Esophagus squamous epithelium (tissue), 4 donors: ENCODE measurements at regions not wholly inside any gene's neighbourhood (a gene's known extent, or its start where the extent isn't known, plus 50 kb on each side); places are given as distances from the start of the nearest gene placed in this dataset.
"Not testable (repeated sequence)": the region's sequence is repeated elsewhere in the genome, so short reads cannot be mapped to it uniquely, and the experiment has no call there.

Experiments used
- POLR2A ChIP-seq, 4 donors: fragments of 450-650 bp; IDR thresholded peaks; one replicate each; pipeline ENCODE4 v1.6.1; 2017; ENCODE audit warnings: antibody characterized with exemption in 4 of 4, mild to moderate bottlenecking in 4 of 4, moderate library complexity in 3 of 4
- TF ChIP-seq, protein P1 (sequence below), 6 experiments: fragments of 450-650 bp in 4 of 6; fragments of 200-600 bp in 2 of 6; sonication (generic) in 2 of 6; IDR thresholded peaks; one replicate each; pipeline ENCODE4 v1.5.1; 2016 to 2019; ENCODE audit warnings: antibody characterized with exemption in 6 of 6, mild to moderate bottlenecking in 4 of 6, moderate library complexity in 4 of 6

GRCh38 chr7:19954166-19954565, 180.7 kb upstream of the TMEM196 start:
- TF ChIP-seq, protein P1, sequence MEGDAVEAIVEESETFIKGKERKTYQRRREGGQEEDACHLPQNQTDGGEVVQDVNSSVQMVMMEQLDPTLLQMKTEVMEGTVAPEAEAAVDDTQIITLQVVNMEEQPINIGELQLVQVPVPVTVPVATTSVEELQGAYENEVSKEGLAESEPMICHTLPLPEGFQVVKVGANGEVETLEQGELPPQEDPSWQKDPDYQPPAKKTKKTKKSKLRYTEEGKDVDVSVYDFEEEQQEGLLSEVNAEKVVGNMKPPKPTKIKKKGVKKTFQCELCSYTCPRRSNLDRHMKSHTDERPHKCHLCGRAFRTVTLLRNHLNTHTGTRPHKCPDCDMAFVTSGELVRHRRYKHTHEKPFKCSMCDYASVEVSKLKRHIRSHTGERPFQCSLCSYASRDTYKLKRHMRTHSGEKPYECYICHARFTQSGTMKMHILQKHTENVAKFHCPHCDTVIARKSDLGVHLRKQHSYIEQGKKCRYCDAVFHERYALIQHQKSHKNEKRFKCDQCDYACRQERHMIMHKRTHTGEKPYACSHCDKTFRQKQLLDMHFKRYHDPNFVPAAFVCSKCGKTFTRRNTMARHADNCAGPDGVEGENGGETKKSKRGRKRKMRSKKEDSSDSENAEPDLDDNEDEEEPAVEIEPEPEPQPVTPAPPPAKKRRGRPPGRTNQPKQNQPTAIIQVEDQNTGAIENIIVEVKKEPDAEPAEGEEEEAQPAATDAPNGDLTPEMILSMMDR (IDR thresholded peaks at IDR 0.05), result not testable (repeated sequence)
- TF ChIP-seq POLR2A (IDR thresholded peaks at IDR 0.05), result not testable (repeated sequence)
